Inferior parietal cortex (tissue), 1 donor: ENCODE measurements at regions not wholly inside any gene's neighbourhood (a gene's known extent, or its start where the extent isn't known, plus 50 kb on each side); places are given as distances from the start of the nearest gene placed in this dataset.

Experiments used
- DNase-seq: peaks from one replicate; pipeline ENCODE4 v3.0.0-alpha.2; 2016; ENCODE audit errors: extremely low spot score

GRCh38 chrY:17233435-17234109 is 646.4 kb downstream of the CDY2B start:
- no peak for DNase-seq

DNA sequence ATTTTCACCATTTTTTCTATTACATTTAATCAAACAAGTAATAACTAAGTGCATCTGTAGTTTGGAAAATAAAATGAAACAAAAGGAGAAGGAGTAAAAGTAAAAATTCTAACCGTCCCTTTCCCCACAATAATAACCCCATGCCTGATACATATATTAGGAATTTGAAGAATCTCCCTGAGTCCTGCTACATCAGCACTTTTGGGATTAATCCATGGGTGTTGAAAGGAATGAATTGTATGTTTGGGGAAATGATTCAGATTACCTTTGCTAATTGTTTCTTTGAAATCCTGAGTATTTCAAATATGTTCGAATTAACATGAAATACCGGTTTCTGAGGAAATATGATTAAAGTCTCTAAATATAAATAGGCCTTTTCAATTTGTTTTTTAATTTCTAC is 648.0 kb downstream of the CDY2B start:
- DNase-seq = no peak

DNA sequence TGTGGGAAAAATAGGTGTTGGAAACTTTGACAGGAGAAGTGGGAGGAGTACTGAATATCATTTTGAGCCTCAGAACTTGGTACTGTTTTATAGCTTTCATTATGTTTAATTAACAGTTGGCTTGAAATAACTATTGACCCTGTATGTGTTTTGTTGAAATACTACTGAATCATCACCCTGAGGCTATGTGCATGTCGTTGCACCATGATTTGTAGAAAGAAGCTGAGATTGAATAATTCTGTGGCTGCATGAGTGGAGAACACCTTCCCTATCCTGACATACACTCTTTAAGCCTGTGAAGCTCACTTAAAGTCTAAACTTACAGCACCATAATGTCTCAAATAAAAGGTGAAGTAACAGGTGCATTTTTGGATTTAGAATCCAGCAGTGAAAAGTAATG is 656.5 kb downstream of the CDY2B start:
- no peak for DNase-seq

DNA sequence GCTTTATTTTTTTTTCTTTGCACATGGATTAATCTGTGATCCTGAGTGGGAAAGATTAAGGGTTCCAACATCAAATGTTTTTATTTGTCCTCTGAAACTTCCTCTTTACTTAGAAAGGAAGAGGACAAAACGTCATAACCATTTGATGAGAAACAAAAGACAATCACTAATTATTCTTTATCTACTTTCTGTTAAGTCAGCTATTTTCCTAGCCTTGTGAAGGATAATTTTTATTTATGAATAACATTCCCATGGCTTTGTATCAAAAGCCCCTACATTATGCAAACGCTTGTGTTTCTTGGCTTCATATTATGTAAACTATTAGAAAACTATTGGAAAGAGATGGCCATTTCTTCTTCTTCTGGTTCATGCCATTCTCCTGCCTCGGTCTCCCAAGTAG is 677.6 kb downstream of the CDY2B start:
- no peak for DNase-seq

GRCh38 chrY:17184299-17184698 is 695.7 kb downstream of the CDY2B start:
- DNase-seq = no peak

GRCh38 chrY:17166881-17167280 is 713.1 kb downstream of the CDY2B start:
- no peak for DNase-seq

DNA sequence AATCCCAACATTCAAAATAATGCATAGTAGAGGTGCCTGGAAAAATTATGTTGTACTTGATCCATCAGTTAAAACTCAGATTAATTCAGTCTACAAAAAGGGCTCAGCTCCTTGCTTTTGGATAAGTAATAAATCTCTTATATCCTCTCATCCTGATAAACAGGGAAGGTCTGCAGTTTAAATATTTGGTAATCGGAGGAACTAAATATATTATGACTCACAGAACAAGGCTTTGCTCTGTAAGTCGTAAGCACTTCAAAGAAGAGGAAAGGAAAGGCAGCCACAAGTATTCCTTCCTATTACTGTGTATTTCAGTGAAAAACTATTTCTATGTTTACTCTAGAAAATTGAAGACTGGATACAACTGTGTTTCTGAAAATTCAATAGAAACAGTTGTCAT is 757.9 kb downstream of the CDY2B start:
- no peak for DNase-seq

GRCh38 chrY:17085303-17085702 is 794.7 kb downstream of the CDY2B start:
- DNase-seq = no peak

DNA sequence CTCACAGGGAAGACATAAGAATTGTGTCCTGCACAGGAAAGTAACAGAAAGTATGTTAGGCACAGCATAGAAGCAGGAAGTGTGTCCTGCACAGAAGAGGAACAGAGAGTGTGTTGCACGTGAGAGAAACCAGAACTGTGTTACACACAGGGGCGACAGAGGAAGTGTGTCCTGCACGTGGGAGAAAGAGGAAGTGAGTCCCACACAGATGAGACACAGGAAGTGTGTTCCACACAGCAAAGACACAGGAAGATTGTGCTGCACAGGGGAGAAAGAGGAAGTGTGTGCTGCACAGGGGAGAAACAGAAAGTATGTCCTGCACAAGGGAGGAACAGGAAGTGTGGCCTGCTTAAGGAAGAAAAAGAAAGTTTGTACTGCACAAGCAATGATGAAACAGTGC is 800.1 kb downstream of the CDY2B start:
- DNase-seq = no peak

DNA sequence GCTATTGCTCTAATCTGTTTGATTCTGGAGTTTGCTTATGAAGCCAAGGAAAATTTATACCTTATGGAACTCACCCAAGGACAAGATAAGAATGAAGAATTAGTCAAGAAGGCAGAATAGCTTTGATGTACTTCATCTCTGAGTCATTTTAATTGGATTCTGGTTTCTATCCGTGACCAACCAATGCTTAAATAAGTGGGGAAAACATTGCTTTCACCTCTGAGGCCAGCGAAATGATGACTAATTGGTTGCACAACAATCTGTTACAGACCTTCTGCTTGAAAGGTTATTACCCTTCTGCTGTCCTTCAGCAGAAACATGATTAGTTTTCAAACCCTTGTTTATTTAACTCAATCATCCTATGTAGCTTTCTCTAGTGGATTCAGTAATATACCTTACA is 812.7 kb downstream of the CDY2B start:
- DNase-seq = no peak

DNA sequence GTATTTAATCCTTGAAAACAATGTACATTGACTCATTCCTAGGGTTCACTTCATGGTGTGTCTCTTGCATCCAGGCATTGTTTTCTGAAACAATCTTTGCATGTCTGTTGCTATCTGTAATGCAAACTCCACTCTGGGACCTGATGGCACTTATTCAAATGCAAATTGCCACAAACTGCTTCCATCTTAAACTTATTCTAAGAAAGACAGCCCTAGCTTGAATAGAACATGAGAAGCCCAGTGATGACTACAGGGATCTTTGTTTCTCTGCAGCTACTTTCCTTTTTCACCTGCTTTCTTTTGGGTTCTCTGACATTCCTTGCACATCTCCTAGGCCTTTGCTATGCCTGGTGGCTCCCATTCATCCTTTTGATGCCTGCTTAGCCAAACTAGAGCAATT is 827.0 kb downstream of the CDY2B start:
- no peak for DNase-seq

GRCh38 chrY:17050374-17050773 is 829.6 kb downstream of the CDY2B start:
- no peak for DNase-seq

DNA sequence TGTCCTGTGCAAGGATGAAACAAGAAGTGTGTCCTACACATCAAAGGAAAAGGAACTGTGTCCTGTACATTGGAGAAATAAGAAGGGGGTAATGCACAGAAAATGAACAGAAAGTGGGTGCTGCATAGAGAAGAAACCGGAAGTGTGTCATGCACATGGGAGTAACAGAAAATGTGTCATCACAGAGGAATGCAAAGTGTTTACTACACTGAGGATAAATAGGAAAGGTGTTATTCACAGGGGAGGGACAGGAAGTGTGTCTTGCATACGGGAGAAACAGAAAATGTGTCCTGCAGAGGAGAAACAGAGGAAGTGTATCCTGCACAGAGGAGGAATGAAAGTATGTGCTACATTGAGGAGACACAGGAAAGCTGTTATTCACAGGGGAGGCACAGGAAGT is 834.9 kb downstream of the CDY2B start:
- no peak for DNase-seq

- no peak for DNase-seq
Observed at GRCh38 chrY:17044723-17045122, 835.3 kb downstream of the CDY2B start.

DNA sequence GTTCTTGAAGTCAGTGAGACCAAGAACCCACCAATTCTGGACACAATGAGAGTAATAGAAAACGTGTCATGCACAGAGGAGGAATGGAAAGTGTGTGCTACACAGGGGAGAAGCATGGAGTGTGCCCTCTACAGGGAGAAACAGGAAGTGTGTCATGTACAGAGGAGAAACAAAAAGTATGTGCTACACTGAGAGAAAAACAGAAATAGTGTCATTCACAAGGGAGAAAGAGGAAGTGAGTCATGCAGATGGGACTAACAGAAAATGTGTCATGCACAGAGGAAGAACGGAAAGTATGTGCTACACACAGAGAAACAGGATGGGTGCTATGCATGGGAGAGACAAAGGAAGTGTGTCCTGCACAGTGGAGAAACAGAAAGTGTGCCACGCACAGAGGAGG is 835.7 kb downstream of the CDY2B start:
- no peak for DNase-seq

- no peak for DNase-seq
Observed at GRCh38 chrY:17038439-17038838, 841.6 kb downstream of the CDY2B start.

- DNase-seq = no peak
Observed at GRCh38 chrY:17018126-17018525, 861.9 kb downstream of the CDY2B start.

GRCh38 chrY:16993551-16993950 is 886.5 kb downstream of the CDY2B start:
- DNase-seq = no peak

DNA sequence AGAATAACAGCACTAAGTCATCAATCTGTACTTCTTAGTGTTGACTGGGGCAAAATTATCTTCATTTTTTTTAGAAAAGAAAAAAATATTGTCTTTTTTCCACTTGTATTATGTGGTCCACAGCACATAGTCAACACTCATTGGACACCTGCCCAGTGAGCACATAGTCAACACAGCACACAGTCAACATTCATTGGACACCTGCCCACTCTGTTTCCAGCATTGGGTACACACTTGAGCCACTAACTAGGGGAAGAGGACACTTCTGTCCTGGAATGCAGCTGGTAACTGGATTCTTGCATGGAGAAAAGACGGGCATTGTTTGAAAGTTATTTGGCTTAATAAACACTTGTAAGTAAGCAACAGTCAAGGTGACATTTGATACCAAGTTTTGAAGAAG is 898.2 kb downstream of the CDY2B start:
- DNase-seq = no peak

- no peak for DNase-seq
Observed at GRCh38 chrY:16959071-16959470, 920.9 kb downstream of the CDY2B start.

- no peak for DNase-seq
Observed at GRCh38 chrY:16947221-16947620, 932.8 kb downstream of the CDY2B start.
